ENCODE measurements at regions not wholly inside any gene's neighbourhood (a gene's known extent, or its start where the extent isn't known, plus 50 kb on each side); places are given as distances from the start of the nearest gene placed in this dataset.

GRCh38 chr18:54528942-54529376, 62.1 kb upstream of the DYNAP start:
- DNase-seq (no peak), ATAC-seq (replicated peaks in 1 of 4) (no peak)
- Mint-ChIP-seq H3K27ac (no peak overlapping the region), H3K27me3 (peaks cover 9 to 25% of the 10 kb centered on the region in 2 donors), H3K9me3 (no peaks in the 10 kb centered on the region), H3K36me3 (no peaks in the 10 kb centered on the region), H3K4me3 (no peak overlapping the region), H3K4me1 (no peaks in the 10 kb centered on the region)
- Histone ChIP-seq H3K9me3 (no peaks in the 10 kb centered on the region), H3K4me3 (ENCODE audit: control insufficient read depth in 1 of 2, extremely low read depth in 1 of 2, low read length in 1 of 2) (no peak overlapping the region), H3K4me1 (ENCODE audit: control insufficient read depth in 1 of 2, extremely low read depth in 1 of 2, insufficient read depth in 2 of 2, low read length in 2 of 2) (no peaks in the 10 kb centered on the region), H3K27ac (ENCODE audit: low read length) (no peak overlapping the region), H3K36me3 (ENCODE audit: control insufficient read depth in 2 of 2, extremely low read depth in 1 of 2, insufficient read depth in 1 of 2, low read length in 1 of 2) (no peaks in the 10 kb centered on the region), H3K27me3 (replicated peaks in 1 of 2; ENCODE audit: control insufficient read depth in 2 of 2, extremely low read depth in 1 of 2, insufficient read depth in 2 of 2, low read length in 1 of 2) (peaks cover 0 to 3% of the 10 kb centered on the region in 2 experiments)
- ChIA-PET POLR2A (no interaction called here), CTCF (no interaction called here)
- 78% methylated on average over 1 of the region's 1 CpG for WGBS (ENCODE audit: insufficient coverage)

GRCh38 chr18:54529444-54529843, 61.6 kb upstream of the DYNAP start:
- ATAC-seq (replicated peaks in 1 of 4) (no peak), DNase-seq (no peak)
- H3K27ac ChIP-seq (ENCODE audit: low read length): no peak overlapping the region
- H3K4me3 Mint-ChIP-seq: no peak overlapping the region
- H3K4me1 ChIP-seq (ENCODE audit: control insufficient read depth in 1 of 2, extremely low read depth in 1 of 2, insufficient read depth in 2 of 2, low read length in 2 of 2): no peaks in the 10 kb centered on the region
- ChIA-PET CTCF (no interaction called here), POLR2A (no interaction called here)
- H3K9me3 Mint-ChIP-seq: no peaks in the 10 kb centered on the region
- peaks cover 9 to 25% of the 10 kb centered on the region in 2 donors for H3K27me3 Mint-ChIP-seq
- no peaks in the 10 kb centered on the region for H3K9me3 ChIP-seq
- no peaks in the 10 kb centered on the region for H3K36me3 ChIP-seq (ENCODE audit: control insufficient read depth in 2 of 2, extremely low read depth in 1 of 2, insufficient read depth in 1 of 2, low read length in 1 of 2)
- 40% methylated on average over 1 of the region's 2 CpGs for WGBS (ENCODE audit: insufficient coverage)
- no peaks in the 10 kb centered on the region for H3K36me3 Mint-ChIP-seq
- H3K27me3 ChIP-seq (replicated peaks in 1 of 2; ENCODE audit: control insufficient read depth in 2 of 2, extremely low read depth in 1 of 2, insufficient read depth in 2 of 2, low read length in 1 of 2): peaks cover 0 to 3% of the 10 kb centered on the region in 2 experiments
- no peaks in the 10 kb centered on the region for H3K4me1 Mint-ChIP-seq
- no peak overlapping the region for H3K27ac Mint-ChIP-seq
- no peak overlapping the region for H3K4me3 ChIP-seq (ENCODE audit: control insufficient read depth in 1 of 2, extremely low read depth in 1 of 2, low read length in 1 of 2)

GRCh38 chr18:54530285-54530684, 60.8 kb upstream of the DYNAP start:
- H3K27me3 Mint-ChIP-seq: peaks cover 9 to 21% of the 10 kb centered on the region in 2 donors
- H3K36me3 Mint-ChIP-seq: no peaks in the 10 kb centered on the region
- POLR2A ChIA-PET: interaction anchor here in 1 of 2 donors (0.5 kb wide), 1 partner anchor 232 kb away, joined by 13 read pairs; no protein-coding TSS in a partner anchor
- WGBS (ENCODE audit: insufficient coverage): 91% methylated on average over 2 of the region's 2 CpGs
- H3K4me1 ChIP-seq (ENCODE audit: control insufficient read depth in 1 of 2, extremely low read depth in 1 of 2, insufficient read depth in 2 of 2, low read length in 2 of 2): no peaks in the 10 kb centered on the region
- H3K4me3 ChIP-seq (ENCODE audit: control insufficient read depth in 1 of 2, extremely low read depth in 1 of 2, low read length in 1 of 2): no peak overlapping the region
- no peaks in the 10 kb centered on the region for H3K9me3 ChIP-seq
- DNase-seq (no peak), ATAC-seq (replicated peaks in 1 of 4) (no peak)
- peaks cover 0 to 3% of the 10 kb centered on the region in 2 experiments for H3K27me3 ChIP-seq (replicated peaks in 1 of 2; ENCODE audit: control insufficient read depth in 2 of 2, extremely low read depth in 1 of 2, insufficient read depth in 2 of 2, low read length in 1 of 2)
- no peaks in the 10 kb centered on the region for H3K4me1 Mint-ChIP-seq
- no peaks in the 10 kb centered on the region for H3K9me3 Mint-ChIP-seq
- H3K27ac Mint-ChIP-seq: no peak overlapping the region
- CTCF ChIA-PET: no interaction called here
- no peaks in the 10 kb centered on the region for H3K36me3 ChIP-seq (ENCODE audit: control insufficient read depth in 2 of 2, extremely low read depth in 1 of 2, insufficient read depth in 1 of 2, low read length in 1 of 2)
- H3K27ac ChIP-seq (ENCODE audit: low read length): no peak overlapping the region
- no peak overlapping the region for H3K4me3 Mint-ChIP-seq

GRCh38 chr18:54531402-54532065, 59.5 kb upstream of the DYNAP start:
- no peaks in the 10 kb centered on the region for H3K36me3 Mint-ChIP-seq
- Histone ChIP-seq H3K27me3 (replicated peaks in 1 of 2; ENCODE audit: control insufficient read depth in 2 of 2, extremely low read depth in 1 of 2, insufficient read depth in 2 of 2, low read length in 1 of 2) (peaks cover 0 to 3% of the 10 kb centered on the region in 2 experiments), H3K27ac (ENCODE audit: low read length) (no peak overlapping the region), H3K36me3 (ENCODE audit: control insufficient read depth in 2 of 2, extremely low read depth in 1 of 2, insufficient read depth in 1 of 2, low read length in 1 of 2) (no peaks in the 10 kb centered on the region), H3K4me3 (ENCODE audit: control insufficient read depth in 1 of 2, extremely low read depth in 1 of 2, low read length in 1 of 2) (no peak overlapping the region), H3K4me1 (ENCODE audit: control insufficient read depth in 1 of 2, extremely low read depth in 1 of 2, insufficient read depth in 2 of 2, low read length in 2 of 2) (no peaks in the 10 kb centered on the region), H3K9me3 (no peaks in the 10 kb centered on the region)
- DNase-seq (no peak), ATAC-seq (replicated peaks in 1 of 4) (no peak)
- no peak overlapping the region for H3K4me3 Mint-ChIP-seq
- H3K4me1 Mint-ChIP-seq: no peaks in the 10 kb centered on the region
- POLR2A ChIA-PET: no interaction called here
- H3K9me3 Mint-ChIP-seq: no peaks in the 10 kb centered on the region
- CTCF ChIA-PET: no interaction called here
- no CpG with 5 or more reads among the region's 4 CpGs for WGBS (ENCODE audit: insufficient coverage)
- no peak overlapping the region for H3K27ac Mint-ChIP-seq
- peaks cover 9 to 21% of the 10 kb centered on the region in 2 donors for H3K27me3 Mint-ChIP-seq

- no peaks in the 10 kb centered on the region for H3K9me3 Mint-ChIP-seq
- no peak overlapping the region for H3K27ac Mint-ChIP-seq
- ChIA-PET CTCF (no interaction called here), POLR2A (interaction anchor here in 1 of 2 donors (0.6 kb wide), 1 partner anchor 139 kb away, joined by 3 read pairs; no protein-coding TSS in a partner anchor)
- H3K27me3 ChIP-seq (replicated peaks in 1 of 2; ENCODE audit: control insufficient read depth in 2 of 2, extremely low read depth in 1 of 2, insufficient read depth in 2 of 2, low read length in 1 of 2): peaks cover 0 to 3% of the 10 kb centered on the region in 2 experiments
- H3K4me3 Mint-ChIP-seq: no peak overlapping the region
- no peak overlapping the region for H3K27ac ChIP-seq (ENCODE audit: low read length)
- H3K27me3 Mint-ChIP-seq: peaks cover 9 to 21% of the 10 kb centered on the region in 2 donors
- H3K36me3 ChIP-seq (ENCODE audit: control insufficient read depth in 2 of 2, extremely low read depth in 1 of 2, insufficient read depth in 1 of 2, low read length in 1 of 2): no peaks in the 10 kb centered on the region
- H3K36me3 Mint-ChIP-seq: no peaks in the 10 kb centered on the region
- no peak overlapping the region for H3K4me3 ChIP-seq (ENCODE audit: control insufficient read depth in 1 of 2, extremely low read depth in 1 of 2, low read length in 1 of 2)
- H3K4me1 ChIP-seq (ENCODE audit: control insufficient read depth in 1 of 2, extremely low read depth in 1 of 2, insufficient read depth in 2 of 2, low read length in 2 of 2): no peaks in the 10 kb centered on the region
- DNase-seq (no peak), ATAC-seq (replicated peaks in 1 of 4) (no peak)
- no peaks in the 10 kb centered on the region for H3K4me1 Mint-ChIP-seq
- H3K9me3 ChIP-seq: no peaks in the 10 kb centered on the region
Measured at GRCh38 chr18:54532222-54532621, 58.8 kb upstream of the DYNAP start.

GRCh38 chr18:54532962-54533361, 58.1 kb upstream of the DYNAP start:
- Mint-ChIP-seq H3K27ac (no peak overlapping the region), H3K27me3 (peaks cover 9 to 21% of the 10 kb centered on the region in 2 donors), H3K4me1 (no peaks in the 10 kb centered on the region), H3K36me3 (no peaks in the 10 kb centered on the region), H3K9me3 (no peaks in the 10 kb centered on the region), H3K4me3 (no peak overlapping the region)
- ChIA-PET POLR2A (interaction anchor here in 1 of 2 donors (0.6 kb wide), 1 partner anchor 139 kb away, joined by 3 read pairs; no protein-coding TSS in a partner anchor), CTCF (no interaction called here)
- H3K36me3 ChIP-seq (ENCODE audit: control insufficient read depth in 2 of 2, extremely low read depth in 1 of 2, insufficient read depth in 1 of 2, low read length in 1 of 2): no peaks in the 10 kb centered on the region
- no peaks in the 10 kb centered on the region for H3K9me3 ChIP-seq
- 60% methylated on average over 1 of the region's 1 CpG for WGBS (ENCODE audit: insufficient coverage)
- DNase-seq (no peak), ATAC-seq (replicated peaks in 1 of 4) (no peak)
- H3K27me3 ChIP-seq (replicated peaks in 1 of 2; ENCODE audit: control insufficient read depth in 2 of 2, extremely low read depth in 1 of 2, insufficient read depth in 2 of 2, low read length in 1 of 2): peaks cover 0 to 3% of the 10 kb centered on the region in 2 experiments
- no peak overlapping the region for H3K27ac ChIP-seq (ENCODE audit: low read length)
- no peak overlapping the region for H3K4me3 ChIP-seq (ENCODE audit: control insufficient read depth in 1 of 2, extremely low read depth in 1 of 2, low read length in 1 of 2)
- H3K4me1 ChIP-seq (ENCODE audit: control insufficient read depth in 1 of 2, extremely low read depth in 1 of 2, insufficient read depth in 2 of 2, low read length in 2 of 2): no peaks in the 10 kb centered on the region
